Activated naive CD4-positive, alpha-beta T cell (primary cell): ENCODE measurements at regions not wholly inside any gene's neighbourhood (a gene's known extent, or its start where the extent isn't known, plus 50 kb on each side); places are given as distances from the start of the nearest gene placed in this dataset.

Source experiments
- DNase-seq, 4 experiments: peaks; one replicate each; lab custom pipeline; 2025; lab: John Stamatoyannopoulos, UW

DNA sequence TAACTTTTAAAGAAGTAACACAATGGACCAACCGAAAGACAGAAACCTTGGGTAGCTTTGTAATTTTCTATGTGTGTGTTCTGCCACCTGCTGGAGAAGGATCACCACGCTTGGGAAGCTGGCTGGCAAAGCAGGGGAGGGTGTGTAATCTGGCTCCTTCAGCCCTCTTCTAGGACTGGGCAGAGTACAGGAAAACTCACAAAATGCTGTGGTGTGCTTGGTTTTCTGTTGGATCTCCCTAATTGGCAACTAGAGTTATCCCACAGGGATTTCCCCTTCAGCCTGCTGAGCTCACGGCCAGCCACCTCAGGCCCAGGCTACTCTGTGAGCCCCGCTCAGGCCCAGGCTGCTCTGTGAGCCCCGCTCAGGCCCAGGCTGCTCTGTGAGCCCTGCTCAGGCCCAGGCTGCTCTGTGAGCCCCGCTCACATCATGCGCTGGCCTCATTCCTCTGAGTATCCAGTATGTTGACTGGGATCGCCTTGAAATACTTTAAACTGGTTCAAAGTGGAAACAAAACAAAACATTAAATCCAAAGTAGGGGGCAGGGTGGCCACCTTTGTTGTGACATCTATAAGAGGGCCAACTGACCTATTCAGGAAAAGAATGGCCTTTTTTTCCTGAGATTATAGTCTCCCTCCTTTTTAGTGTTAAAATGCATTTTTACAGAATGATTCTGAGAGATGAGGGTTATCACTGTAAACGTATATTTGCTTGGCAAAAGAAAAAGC, 52.0 kb upstream of the RNU6-8 start:
- DNase-seq, result peak in 2 of 4 experiments; percentile 11 to 21

DNA sequence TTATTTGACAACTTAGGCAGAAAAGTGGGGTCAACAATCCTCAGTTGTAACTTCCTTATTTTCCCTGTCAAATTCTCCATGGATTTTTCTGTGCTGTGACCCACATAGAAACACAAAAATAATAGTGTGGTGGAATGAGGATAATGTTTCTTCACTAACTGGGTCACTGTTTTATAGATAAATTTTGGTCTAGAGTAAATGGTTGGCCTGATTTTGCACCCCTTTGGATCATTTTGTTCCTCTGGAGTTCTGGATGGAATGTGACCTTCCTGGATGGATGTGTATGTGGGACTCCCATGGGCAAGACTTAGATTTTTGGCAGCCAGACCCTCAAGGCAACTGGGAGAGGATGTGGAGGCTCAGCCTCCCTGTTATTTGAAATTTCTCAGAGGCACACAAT, 52.7 kb upstream of the RNU6-8 start:
- DNase-seq, result no peak

- DNase-seq, result no peak
Measured at GRCh38 chr14:32256576-32256975, 53.5 kb upstream of the RNU6-8 start.

- no peak for DNase-seq
Measured at GRCh38 chr14:32258336-32258993, 55.4 kb upstream of the RNU6-8 start.

DNA sequence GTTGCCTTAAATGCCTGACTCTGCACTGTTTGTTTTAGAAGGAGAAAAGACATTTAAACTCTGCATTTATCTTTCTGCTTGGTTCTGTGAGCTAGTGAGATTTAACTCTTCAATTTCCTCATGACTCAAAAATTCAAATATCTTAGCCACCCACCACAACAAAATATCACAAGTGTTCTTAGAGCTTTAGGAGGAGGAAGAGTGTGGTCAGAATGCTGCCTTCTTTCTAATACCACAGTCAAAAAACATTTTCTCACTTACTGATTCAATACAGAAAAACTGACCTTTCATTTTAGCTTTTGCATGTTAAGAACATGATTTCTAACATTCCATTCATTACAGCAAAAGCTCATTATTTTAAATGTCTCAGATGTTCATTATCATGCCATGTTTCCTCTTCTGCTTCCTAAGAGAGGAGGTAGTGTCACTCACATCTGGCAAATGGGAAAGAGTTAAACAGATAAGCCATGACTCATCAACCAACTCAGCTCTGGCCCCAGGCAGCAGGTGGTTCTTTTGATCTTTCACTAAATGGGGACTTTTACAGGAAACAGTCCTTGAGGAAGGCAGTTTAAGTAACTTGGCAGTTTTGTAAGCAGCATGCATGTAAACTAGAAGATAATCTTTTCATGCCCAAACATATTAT, 56.4 kb upstream of the RNU6-8 start:
- DNase-seq, result no peak

DNA sequence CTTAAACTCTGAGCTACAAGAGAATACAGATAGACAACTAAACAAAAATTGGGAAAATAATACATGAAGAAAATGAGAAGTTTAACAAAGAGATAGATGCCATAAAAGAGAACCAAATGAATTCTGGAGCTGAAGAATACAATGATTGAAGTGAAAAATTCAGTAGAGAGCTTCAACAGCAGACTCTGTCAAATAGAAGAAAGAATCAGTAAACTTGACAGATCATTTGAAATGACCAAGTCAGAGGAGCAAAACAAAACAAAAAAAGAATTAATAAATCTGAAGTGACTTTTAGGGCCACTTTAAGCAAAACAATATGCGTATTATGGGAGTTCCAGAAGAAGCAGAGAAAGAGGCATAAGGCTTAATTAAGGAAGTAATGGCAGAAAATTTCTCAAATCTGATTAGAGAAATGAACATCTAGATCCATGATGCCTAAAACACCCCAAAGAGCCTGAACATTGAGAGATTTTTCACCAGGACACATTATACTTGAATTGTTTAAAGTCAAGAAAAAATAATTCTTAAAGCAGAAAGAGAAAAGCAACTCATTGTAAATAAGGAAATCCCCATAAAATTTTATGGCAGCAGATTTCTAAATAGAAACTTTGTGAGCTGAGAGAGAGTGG, 61.0 kb upstream of the RNU6-8 start:
- DNase-seq, result no peak

DNA sequence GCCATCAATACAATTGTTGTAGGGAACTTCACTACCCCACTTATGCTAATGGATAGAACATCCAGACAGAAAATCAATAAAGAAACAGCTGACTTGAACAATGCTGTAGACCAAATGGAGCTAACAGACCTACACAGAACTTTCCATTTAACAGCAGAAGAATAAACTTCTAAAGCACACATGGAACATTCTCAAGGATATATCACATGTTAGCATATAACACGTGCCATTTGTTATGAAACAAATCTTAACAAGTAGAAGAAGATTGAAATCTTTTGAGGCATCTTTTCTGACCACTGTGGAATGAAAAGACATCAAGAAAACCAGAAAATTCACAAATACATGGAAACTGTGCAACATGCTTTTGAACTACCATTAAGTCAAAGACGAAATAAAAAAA, 62.5 kb upstream of the RNU6-8 start:
- DNase-seq, result no peak

DNA sequence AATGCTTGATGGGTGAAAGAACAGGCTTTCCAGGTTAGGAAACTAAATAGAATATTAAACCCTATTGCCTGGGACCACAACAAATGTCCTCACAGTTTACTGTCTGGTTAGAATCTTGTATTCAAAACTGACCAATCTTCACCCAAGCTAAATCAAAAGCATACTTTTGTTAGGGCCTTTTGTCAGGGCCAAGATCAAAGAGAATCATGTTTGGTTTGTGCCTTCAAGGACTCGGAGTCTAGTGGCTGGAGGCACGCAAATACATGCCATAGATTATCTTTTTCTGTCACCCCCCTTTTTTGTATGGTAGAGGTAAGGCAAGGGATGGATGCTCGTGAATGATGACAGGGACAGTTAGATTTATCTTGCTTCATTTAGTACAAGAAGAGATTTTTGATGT, 51.1 kb upstream of the AKAP6 start:
- DNase-seq, result no peak
